ENCODE measurements at regions not wholly inside any gene's neighbourhood (a gene's known extent, or its start where the extent isn't known, plus 50 kb on each side); places are given as distances from the start of the nearest gene placed in this dataset.

GRCh38 chr14:40476005-40476404, 1043.8 kb upstream of the FBXO33 start:
- Histone ChIP-seq H3K9me2 (ENCODE audit: insufficient read depth) (no peaks in the 10 kb centered on the region), H3K4me2 (ENCODE audit: low read length) (no peak overlapping the region), H3K4me3 (replicated peaks in 1 of 2; ENCODE audit: low read depth in 1 of 2, low read length in 2 of 2) (no peak overlapping the region), H3K27ac (ENCODE audit: low read depth, low read length) (no peak overlapping the region), H3K9me3 (ENCODE audit: control insufficient read depth in 1 of 2, insufficient read depth in 1 of 2, low read depth in 1 of 2, low read length in 2 of 2) (no peaks in the 10 kb centered on the region), H3K79me2 (ENCODE audit: insufficient read depth, low read length) (no peaks in the 10 kb centered on the region), H3K9ac (ENCODE audit: low read length) (no peak overlapping the region), H4K20me1 (ENCODE audit: insufficient read depth) (no peaks in the 10 kb centered on the region), H3K27me3 (ENCODE audit: insufficient read depth, low read length) (no peaks in the 10 kb centered on the region), H3K4me1 (ENCODE audit: control insufficient read depth in 1 of 2, insufficient read depth in 2 of 2, low read length in 2 of 2) (no peaks in the 10 kb centered on the region), H2AFZ (ENCODE audit: low read depth, low read length, poor library complexity, severe bottlenecking) (no peak overlapping the region), H3K36me3 (ENCODE audit: control insufficient read depth in 1 of 2, insufficient read depth in 2 of 2, low read length in 2 of 2) (no peaks in the 10 kb centered on the region)
- POLR2A ChIA-PET: no interaction called here
- intact Hi-C loops (cut with micrococcal nuclease): no loop called here
- RAD21 ChIA-PET (ENCODE audit: low non-redundant PET in 1 of 2, low total read pairs in 2 of 2, uncharacterized antibody in 2 of 2, unreplicated experiment in 2 of 2): no interaction called here
- DNase-seq (ENCODE audit: low read depth, low spot score) (no peak), ATAC-seq (no peak)
- BruUV-seq (replicated peaks): no TSS peak
- CTCF ChIA-PET: no interaction called here
- no peak for TF ChIP-seq SRF (IDR thresholded peaks at IDR 0.05; ENCODE audit: low read depth)
- TF ChIP-seq, protein P1, sequence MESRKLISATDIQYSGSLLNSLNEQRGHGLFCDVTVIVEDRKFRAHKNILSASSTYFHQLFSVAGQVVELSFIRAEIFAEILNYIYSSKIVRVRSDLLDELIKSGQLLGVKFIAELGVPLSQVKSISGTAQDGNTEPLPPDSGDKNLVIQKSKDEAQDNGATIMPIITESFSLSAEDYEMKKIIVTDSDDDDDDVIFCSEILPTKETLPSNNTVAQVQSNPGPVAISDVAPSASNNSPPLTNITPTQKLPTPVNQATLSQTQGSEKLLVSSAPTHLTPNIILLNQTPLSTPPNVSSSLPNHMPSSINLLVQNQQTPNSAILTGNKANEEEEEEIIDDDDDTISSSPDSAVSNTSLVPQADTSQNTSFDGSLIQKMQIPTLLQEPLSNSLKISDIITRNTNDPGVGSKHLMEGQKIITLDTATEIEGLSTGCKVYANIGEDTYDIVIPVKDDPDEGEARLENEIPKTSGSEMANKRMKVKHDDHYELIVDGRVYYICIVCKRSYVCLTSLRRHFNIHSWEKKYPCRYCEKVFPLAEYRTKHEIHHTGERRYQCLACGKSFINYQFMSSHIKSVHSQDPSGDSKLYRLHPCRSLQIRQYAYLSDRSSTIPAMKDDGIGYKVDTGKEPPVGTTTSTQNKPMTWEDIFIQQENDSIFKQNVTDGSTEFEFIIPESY (IDR thresholded peaks at IDR 0.05; ENCODE audit: extremely low read depth, insufficient replicate concordance, low read length): no peak
- no peak for TF ChIP-seq POLR2A (IDR thresholded peaks at IDR 0.05; ENCODE audit: borderline replicate concordance, extremely low read depth, insufficient read depth, insufficient read length)
- TF ChIP-seq CTCF (IDR thresholded peaks at IDR 0.05 in 2 of 3, conservative IDR thresholded peaks at IDR 0.05 in 1 of 3; ENCODE audit: borderline replicate concordance in 1 of 3, insufficient read depth in 1 of 3, low read depth in 2 of 3, low read length in 2 of 3): no peak
- no peak for TF ChIP-seq SP1 (IDR thresholded peaks at IDR 0.05; ENCODE audit: low read depth)
- TF ChIP-seq MAX (IDR thresholded peaks at IDR 0.05): no peak
- no peak for TF ChIP-seq CEBPB (IDR thresholded peaks at IDR 0.05; ENCODE audit: low read depth)
- TF ChIP-seq ELF1 (IDR thresholded peaks at IDR 0.05; ENCODE audit: borderline replicate concordance, low read depth): no peak
- TF ChIP-seq TCF7L2 (IDR thresholded peaks at IDR 0.05; ENCODE audit: borderline replicate concordance, extremely low read depth, insufficient read depth, insufficient read length): no peak
- TF ChIP-seq SIN3A (IDR thresholded peaks at IDR 0.05; ENCODE audit: low read depth): no peak
- no peak for TF ChIP-seq CBX3 (IDR thresholded peaks at IDR 0.05; ENCODE audit: low read depth)
- no peak for TF ChIP-seq RAD21 (IDR thresholded peaks at IDR 0.05; ENCODE audit: low read depth)
- TF ChIP-seq ZFX (IDR thresholded peaks at IDR 0.05): no peak
- TF ChIP-seq EZH2 (IDR thresholded peaks at IDR 0.05): no peak
